Natural killer cell (primary cell): ENCODE measurements at regions not wholly inside any gene's neighbourhood (a gene's known extent, or its start where the extent isn't known, plus 50 kb on each side); places are given as distances from the start of the nearest gene placed in this dataset.

ENCODE experiments used
- ATAC-seq, 3 donors: fragments of 150-1000 bp in 2 of 3; fragments of 200-7000 bp in 1 of 3; cut with Tn5 transposase; 1 replicate in 1 of 3; 2 replicates in 2 of 3; pipeline ENCODE4 v1.10.0; 2021; ENCODE audit warnings: mild to moderate bottlenecking in 2 of 3, moderate library complexity in 2 of 3
- DNase-seq, 2 donors: peaks; one replicate each; pipeline versions ENCODE4 v3.0.0 to v3.0.0-alpha.2; 2013 to 2021; ENCODE audit warnings: mixed read lengths in 1 of 2
- H3K27ac ChIP-seq: one replicate; pipeline ENCODE4 v1.5.1; 2013; ENCODE audit warnings: mild to moderate bottlenecking, low read length
- H3K27me3 ChIP-seq: one replicate; pipeline ENCODE4 v1.6.1; 2013; ENCODE audit warnings: low read length; ENCODE audit not compliant: control insufficient read depth, insufficient read depth
- H3K36me3 ChIP-seq: one replicate; pipeline ENCODE4 v1.6.1; 2013; ENCODE audit warnings: low read length; ENCODE audit not compliant: control insufficient read depth, insufficient read depth
- H3K4me1 ChIP-seq: one replicate; pipeline ENCODE4 v1.6.1; 2013; ENCODE audit warnings: low read length; ENCODE audit not compliant: control insufficient read depth, insufficient read depth
- H3K4me3 ChIP-seq: one replicate; pipeline ENCODE4 v1.5.1; 2013; ENCODE audit warnings: low read length
- H3K9me3 ChIP-seq: one replicate; pipeline ENCODE4 v1.6.1; 2013; ENCODE audit warnings: low read length; ENCODE audit not compliant: control insufficient read depth, insufficient read depth
- H3K27ac Mint-ChIP-seq, 2 donors: one replicate each; pipeline ENCODE4 v1.8.0; 2022; ENCODE audit warnings: mild to moderate bottlenecking in 2 of 2, mixed read lengths in 2 of 2, moderate library complexity in 1 of 2
- H3K27me3 Mint-ChIP-seq, 2 donors: one replicate each; pipeline ENCODE4 v1.8.0; 2022; ENCODE audit warnings: low read depth in 2 of 2, mixed read lengths in 2 of 2
- H3K36me3 Mint-ChIP-seq: one replicate; pipeline ENCODE4 v1.8.0; 2022; ENCODE audit warnings: mixed read lengths
- H3K4me1 Mint-ChIP-seq, 2 donors: one replicate each; pipeline ENCODE4 v1.8.0; 2022; ENCODE audit warnings: mixed read lengths in 2 of 2
- H3K4me3 Mint-ChIP-seq: one replicate; pipeline ENCODE4 v1.8.0; 2022; ENCODE audit warnings: mild to moderate bottlenecking, moderate library complexity, mixed read lengths
- H3K9me3 Mint-ChIP-seq, 2 donors: one replicate each; pipeline ENCODE4 v1.8.0; 2022; ENCODE audit warnings: mixed read lengths in 2 of 2
- CTCF ChIP-seq: fragments of 200-600 bp; IDR thresholded peaks from one replicate; pipeline ENCODE4 v1.8.0; 2022; ENCODE audit warnings: antibody characterized with exemption
- WGBS: methylation state at CpG from one replicate; pipeline ENCODE4 v1.1.7; 2013; ENCODE audit warnings: missing lambda C conversion rate; ENCODE audit not compliant: insufficient coverage; 5-methylcytosine and 5-hydroxymethylcytosine counted together
- intact Hi-C: fragments of 100-400 bp; cut with micrococcal nuclease; formaldehyde crosslinking; loops from one replicate; pipeline ENCODE4 v1.14.2; 2022

DNA sequence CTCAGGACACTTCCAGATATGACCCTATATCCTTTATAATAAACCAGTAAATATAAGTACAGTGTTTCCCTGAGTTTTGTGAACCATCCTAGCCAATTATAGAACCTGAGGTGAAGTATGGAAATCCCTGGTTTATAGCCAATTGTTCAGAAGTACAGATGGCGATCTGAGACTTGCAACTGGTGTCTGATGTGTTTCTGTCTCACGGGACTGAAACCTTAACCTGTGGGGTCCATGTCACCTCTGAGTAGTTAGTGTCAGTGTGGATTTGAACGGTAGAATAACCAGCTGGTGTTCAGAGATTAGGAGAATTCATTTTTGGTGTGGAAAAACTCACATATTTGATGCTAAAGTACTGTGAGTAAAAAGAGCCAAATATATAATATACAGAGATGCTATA is 606.6 kb downstream of the MAFB start:
- Mint-ChIP-seq H3K4me1 (no peaks in the 10 kb centered on the region), H3K36me3 (no peaks in the 10 kb centered on the region), H3K9me3 (peaks cover 3 to 4% of the 10 kb centered on the region in 2 donors), H3K27ac (no peak overlapping the region), H3K4me3 (no peak overlapping the region), H3K27me3 (peaks cover 0 to 2% of the 10 kb centered on the region in 2 donors)
- 86% methylated on average over 3 of the region's 3 CpGs for WGBS
- Histone ChIP-seq H3K36me3 (no peaks in the 10 kb centered on the region), H3K27ac (no peak overlapping the region), H3K4me3 (no peak overlapping the region), H3K9me3 (no peaks in the 10 kb centered on the region), H3K4me1 (no peaks in the 10 kb centered on the region), H3K27me3 (no peaks in the 10 kb centered on the region)
- DNase-seq = no peak
- intact Hi-C loops = no loop called here
- TF ChIP-seq CTCF = no peak
- no peak for ATAC-seq

- H3K4me3 ChIP-seq = no peak overlapping the region
- H3K4me1 Mint-ChIP-seq = no peaks in the 10 kb centered on the region
- H3K36me3 ChIP-seq = no peaks in the 10 kb centered on the region
- H3K27me3 ChIP-seq = no peaks in the 10 kb centered on the region
- no peak overlapping the region for H3K27ac Mint-ChIP-seq
- no peak overlapping the region for H3K4me3 Mint-ChIP-seq
- no peaks in the 10 kb centered on the region for H3K9me3 ChIP-seq
- H3K36me3 Mint-ChIP-seq = no peaks in the 10 kb centered on the region
- no peak for TF ChIP-seq CTCF
- H3K27ac ChIP-seq = no peak overlapping the region
- peaks cover 3 to 4% of the 10 kb centered on the region in 2 donors for H3K9me3 Mint-ChIP-seq
- peaks cover 0 to 2% of the 10 kb centered on the region in 2 donors for H3K27me3 Mint-ChIP-seq
- no peak for DNase-seq
- WGBS = 85% methylated on average over 2 of the region's 3 CpGs
- no peaks in the 10 kb centered on the region for H3K4me1 ChIP-seq
- intact Hi-C loops = no loop called here
- no peak for ATAC-seq
These were observed 607.4 kb downstream of the MAFB start for GRCh38 chr20:40081653-40082052.

DNA sequence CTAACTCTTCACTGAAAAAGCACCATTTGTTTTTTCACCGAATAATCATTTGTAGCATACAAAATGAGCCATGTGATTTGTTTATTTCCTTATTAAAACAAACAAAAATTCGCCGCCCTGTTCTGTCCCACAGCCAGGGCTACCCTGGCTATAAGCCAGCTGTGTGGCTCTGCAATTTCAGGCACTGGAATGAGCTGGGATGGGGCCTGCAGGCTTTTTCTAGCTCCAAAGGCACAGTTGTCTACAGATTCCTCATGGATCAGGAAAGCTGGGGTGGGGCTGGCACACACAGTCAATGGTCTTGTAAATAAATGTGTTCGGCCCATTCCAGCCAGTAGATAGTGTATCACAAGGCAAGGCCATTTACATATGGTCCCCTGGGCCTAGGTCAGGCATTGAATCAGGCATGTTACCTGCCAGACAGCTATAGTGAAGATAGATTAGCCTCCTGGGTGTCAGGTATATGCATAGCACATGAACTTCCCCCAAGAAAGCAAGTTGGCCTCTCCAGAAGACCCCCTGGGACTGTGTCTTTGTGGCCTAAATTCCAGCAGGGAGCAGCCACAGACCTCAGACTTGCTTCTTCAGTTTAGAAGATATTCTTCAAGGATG is 608.9 kb downstream of the MAFB start:
- H3K4me3 Mint-ChIP-seq = no peak overlapping the region
- no peak for TF ChIP-seq CTCF
- WGBS = 81% methylated on average over 4 of the region's 4 CpGs
- H3K4me1 Mint-ChIP-seq = no peaks in the 10 kb centered on the region
- H3K27ac ChIP-seq = no peak overlapping the region
- ATAC-seq = no peak
- no peaks in the 10 kb centered on the region for H3K9me3 ChIP-seq
- intact Hi-C loops = no loop called here
- H3K27ac Mint-ChIP-seq = no peak overlapping the region
- no peak overlapping the region for H3K4me3 ChIP-seq
- no peaks in the 10 kb centered on the region for H3K4me1 ChIP-seq
- DNase-seq = no peak
- H3K27me3 ChIP-seq = no peaks in the 10 kb centered on the region
- peaks cover 0 to 2% of the 10 kb centered on the region in 2 donors for H3K27me3 Mint-ChIP-seq
- no peaks in the 10 kb centered on the region for H3K36me3 ChIP-seq
- H3K9me3 Mint-ChIP-seq = peaks cover 3 to 4% of the 10 kb centered on the region in 2 donors
- no peaks in the 10 kb centered on the region for H3K36me3 Mint-ChIP-seq

GRCh38 chr20:40073535-40074111 is 615.4 kb downstream of the MAFB start:
- TF ChIP-seq CTCF = no peak
- ATAC-seq (no peak), DNase-seq (no peak)
- Mint-ChIP-seq H3K4me1 (no peaks in the 10 kb centered on the region), H3K4me3 (no peak overlapping the region), H3K36me3 (no peaks in the 10 kb centered on the region), H3K27ac (no peak overlapping the region), H3K9me3 (peaks cover 4 to 8% of the 10 kb centered on the region in 2 donors), H3K27me3 (no peaks in the 10 kb centered on the region)
- no peak overlapping the region for H3K27ac ChIP-seq
- WGBS = 57% methylated on average over 4 of the region's 4 CpGs
- no peaks in the 10 kb centered on the region for H3K36me3 ChIP-seq
- H3K27me3 ChIP-seq = no peaks in the 10 kb centered on the region
- no peak overlapping the region for H3K4me3 ChIP-seq
- H3K9me3 ChIP-seq = no peaks in the 10 kb centered on the region
- H3K4me1 ChIP-seq = no peaks in the 10 kb centered on the region
- intact Hi-C loops = no loop called here
